ENCODE measurements at regions not wholly inside any gene's neighbourhood (a gene's known extent, or its start where the extent isn't known, plus 50 kb on each side); places are given as distances from the start of the nearest gene placed in this dataset.

GRCh38 chr4:11004818-11005217 is 320.2 kb upstream of the CLNK start:
- TF ChIP-seq EZH2 (IDR thresholded peaks at IDR 0.05; ENCODE audit: low read depth, low read length, severe bottlenecking): no peak
- no peak for TF ChIP-seq NANOG (IDR thresholded peaks at IDR 0.05; ENCODE audit: insufficient read depth, low read depth, low read length, poor library complexity, severe bottlenecking)
- TF ChIP-seq RAD21 (IDR thresholded peaks at IDR 0.05 in 1 of 2, conservative IDR thresholded peaks at IDR 0.05 in 1 of 2; ENCODE audit: low read depth in 2 of 2, low read length in 2 of 2): peak; percentile 36 to 53; a peak in 3 of 4 replicates
- no peak for TF ChIP-seq CTCF (IDR thresholded peaks at IDR 0.05; ENCODE audit: control extremely low read depth in 1 of 3, insufficient read depth in 1 of 3, low read depth in 1 of 3, low read length in 3 of 3)
- no peak for TF ChIP-seq SIN3A (conservative IDR thresholded peaks at IDR 0.05 in 1 of 2, IDR thresholded peaks at IDR 0.05 in 1 of 2; ENCODE audit: low read depth in 1 of 2, low read length in 2 of 2)

All from H1 (cell line).